Fibroblast of the aortic adventitia (primary cell): ENCODE measurements at regions not wholly inside any gene's neighbourhood (a gene's known extent, or its start where the extent isn't known, plus 50 kb on each side); places are given as distances from the start of the nearest gene placed in this dataset. TPM values are rescaled to one million over a fixed set of nuclear protein-coding genes. Genes with fewer than 3 reads are reported as not detected.

Source experiments
- DNase-seq: peaks from one replicate; pipeline ENCODE4 v3.0.0-alpha.2; 2010; ENCODE audit warnings: low read depth
- H3K4me3 ChIP-seq: 2 replicates; pipeline ENCODE4 v1.5.1; 2011; ENCODE audit warnings: low read depth, mild to moderate bottlenecking, control low read depth, low read length, moderate library complexity
- CTCF ChIP-seq: IDR thresholded peaks from 2 replicates; pipeline ENCODE4 v1.5.1; 2011; ENCODE audit warnings: mild to moderate bottlenecking, low read length, control low read depth, inconsistent platforms; ENCODE audit not compliant: insufficient read depth
- small RNA-seq: library from RNA; depleted of rRNA; stranded (forward); fragments of <200 nt; gene quantifications from one replicate; pipeline ENCODE3, GENCODE V24; 2012

- H3K4me3 ChIP-seq = no peak overlapping the region
- no peak for TF ChIP-seq CTCF
- DNase-seq = no peak
These were observed 1114.5 kb downstream of the EPHA3 start for GRCh38 chr3:90221900-90222299.

- no peak overlapping the region for H3K4me3 ChIP-seq
- DNase-seq = no peak
- no peak for TF ChIP-seq CTCF
These were observed 1134.1 kb downstream of the EPHA3 start for GRCh38 chr3:90241481-90241880.

- DNase-seq = no peak
- no peak overlapping the region for H3K4me3 ChIP-seq
- TF ChIP-seq CTCF = no peak
These were observed 1145.7 kb downstream of the EPHA3 start for GRCh38 chr3:90253131-90253530.

- no peak overlapping the region for H3K4me3 ChIP-seq
- DNase-seq = no peak
- no peak for TF ChIP-seq CTCF
These were observed 1154.3 kb downstream of the EPHA3 start for GRCh38 chr3:90261481-90262433.

Small RNA genes in the stretch of these regions (small RNA-seq; reads per million reads assigned to genes)
- gene HSPE1P19 = not detected
- not detected for gene RF00012
- not detected for gene RNU6-712P
